HG03469 (cell line): ENCODE measurements at regions not wholly inside any gene's neighbourhood (a gene's known extent, or its start where the extent isn't known, plus 50 kb on each side); places are given as distances from the start of the nearest gene placed in this dataset.

Source experiments
- ATAC-seq: cut with Tn5 transposase; IDR thresholded peaks from one replicate; pipeline ENCODE4 v1.9.1; 2021; ENCODE audit warnings: mild to moderate bottlenecking, moderate library complexity, moderate number of reproducible peaks; ENCODE audit not compliant: unreplicated experiment

GRCh38 chr12:125267114-125267513 lies 201.9 kb downstream of the AACS start:
- ATAC-seq, result no peak

GRCh38 chr12:125269276-125269675 lies 204.0 kb downstream of the AACS start:
- no peak for ATAC-seq

GRCh38 chr12:125271892-125272291 lies 206.7 kb downstream of the AACS start:
- no peak for ATAC-seq

GRCh38 chr12:125272383-125272933 lies 207.2 kb downstream of the AACS start:
- no peak for ATAC-seq

- ATAC-seq, result no peak
Measured at GRCh38 chr12:125276567-125276966, 211.3 kb downstream of the AACS start.

- ATAC-seq, result no peak
Measured at GRCh38 chr12:125280482-125281377, 215.5 kb downstream of the AACS start.

GRCh38 chr12:125282921-125283320 lies 217.7 kb downstream of the AACS start:
- ATAC-seq, result no peak

- ATAC-seq, result no peak
Measured at GRCh38 chr12:125283521-125283920, 218.3 kb downstream of the AACS start.

- ATAC-seq, result no peak
Measured at GRCh38 chr12:125284087-125284486, 218.9 kb downstream of the AACS start.

- ATAC-seq, result no peak
Measured at GRCh38 chr12:125284945-125285685, 219.9 kb downstream of the AACS start.

- ATAC-seq, result no peak
Measured at GRCh38 chr12:125286005-125286727, 220.9 kb downstream of the AACS start.

GRCh38 chr12:125287155-125287847 lies 222.1 kb downstream of the AACS start:
- ATAC-seq, result peak; percentile 81

GRCh38 chr12:125288931-125289928 lies 224.0 kb downstream of the AACS start:
- no peak for ATAC-seq

GRCh38 chr12:125289970-125290369 lies 224.7 kb downstream of the AACS start:
- ATAC-seq, result no peak

GRCh38 chr12:125292700-125293099 lies 227.5 kb downstream of the AACS start:
- no peak for ATAC-seq

- no peak for ATAC-seq
Measured at GRCh38 chr12:125295550-125295949, 230.3 kb downstream of the AACS start.

GRCh38 chr12:125296701-125297100 lies 231.5 kb downstream of the AACS start:
- ATAC-seq, result no peak

GRCh38 chr12:125299840-125300239 lies 234.6 kb downstream of the AACS start:
- ATAC-seq, result no peak

- ATAC-seq, result no peak
Measured at GRCh38 chr12:125300249-125300648, 235.0 kb downstream of the AACS start.
